GM12875 (cell line): ENCODE measurements at regions not wholly inside any gene's neighbourhood (a gene's known extent, or its start where the extent isn't known, plus 50 kb on each side); places are given as distances from the start of the nearest gene placed in this dataset.

Source experiments
- H3K4me3 ChIP-seq: one replicate; pipeline ENCODE4 v1.5.1; 2011; ENCODE audit warnings: low read depth, low read length, control low read depth
- CTCF ChIP-seq: IDR thresholded peaks from 2 replicates; pipeline ENCODE4 v1.5.1; 2011; ENCODE audit warnings: low read depth, mild to moderate bottlenecking, control low read depth, inconsistent platforms, low read length, moderate library complexity, borderline replicate concordance; ENCODE audit not compliant: insufficient read depth

- H3K4me3 ChIP-seq = no peak overlapping the region
- no peak for TF ChIP-seq CTCF
Measured at GRCh38 chr13:103199380-103200088, 133.3 kb upstream of the SLC10A2 start.

- TF ChIP-seq CTCF = no peak
- no peak overlapping the region for H3K4me3 ChIP-seq
Measured at GRCh38 chr13:103196356-103196755, 130.1 kb upstream of the SLC10A2 start.

GRCh38 chr13:103195762-103196161 lies 129.5 kb upstream of the SLC10A2 start:
- no peak for TF ChIP-seq CTCF
- H3K4me3 ChIP-seq = no peak overlapping the region

GRCh38 chr13:103194871-103195270 lies 128.7 kb upstream of the SLC10A2 start:
- TF ChIP-seq CTCF = no peak

GRCh38 chr13:103192511-103193135 lies 126.4 kb upstream of the SLC10A2 start:
- no peak for TF ChIP-seq CTCF

More at GRCh38 chr13:103194871-103195270, 128.7 kb upstream of the SLC10A2 start:
- H3K4me3 ChIP-seq = no peak overlapping the region

GRCh38 chr13:103190841-103191240 lies 124.6 kb upstream of the SLC10A2 start:
- TF ChIP-seq CTCF = no peak
- H3K4me3 ChIP-seq = no peak overlapping the region

More at GRCh38 chr13:103192511-103193135, 126.4 kb upstream of the SLC10A2 start:
- H3K4me3 ChIP-seq = no peak overlapping the region

GRCh38 chr13:103188713-103189326 lies 122.6 kb upstream of the SLC10A2 start:
- TF ChIP-seq CTCF = no peak
- no peak overlapping the region for H3K4me3 ChIP-seq
